Mesendoderm (in vitro differentiated cells): ENCODE measurements at regions not wholly inside any gene's neighbourhood (a gene's known extent, or its start where the extent isn't known, plus 50 kb on each side); places are given as distances from the start of the nearest gene placed in this dataset.

Source experiments
- DNase-seq: peaks from one replicate; pipeline ENCODE4 v3.0.0; 2013
- H2AK5ac ChIP-seq: 2 replicates; pipeline ENCODE4 v1.6.1; 2013; ENCODE audit warnings: low read length, inconsistent platforms
- H2BK120ac ChIP-seq: 2 replicates; pipeline ENCODE4 v1.6.1; 2013; ENCODE audit warnings: low read depth, mild to moderate bottlenecking, low read length, moderate library complexity, mixed read lengths
- H2BK15ac ChIP-seq: replicated peaks from 2 replicates; pipeline ENCODE4 v1.6.1; 2013; ENCODE audit warnings: low read depth, mild to moderate bottlenecking, moderate library complexity
- H2BK5ac ChIP-seq: 2 replicates; pipeline ENCODE4 v1.6.1; 2013; ENCODE audit warnings: low read length, inconsistent platforms
- H3K18ac ChIP-seq: 2 replicates; pipeline ENCODE4 v1.6.1; 2013; ENCODE audit warnings: mild to moderate bottlenecking, low read length, mixed read lengths
- H3K23ac ChIP-seq: one replicate; pipeline ENCODE4 v1.6.1; 2013; ENCODE audit warnings: low read length
- H3K27ac ChIP-seq: 2 replicates; pipeline ENCODE4 v1.5.1; 2013; ENCODE audit warnings: low read depth, mild to moderate bottlenecking, inconsistent platforms, low read length, moderate library complexity
- H3K27me3 ChIP-seq: 2 replicates; pipeline ENCODE4 v1.6.1; 2013; ENCODE audit warnings: low read length, control low read depth, mild to moderate bottlenecking, inconsistent platforms; ENCODE audit not compliant: insufficient read depth, poor library complexity
- H3K36me3 ChIP-seq: 2 replicates; pipeline ENCODE4 v1.6.1; 2013; ENCODE audit warnings: low read length, inconsistent platforms; ENCODE audit not compliant: control insufficient read depth, insufficient read depth
- H3K4ac ChIP-seq: one replicate; pipeline ENCODE4 v1.6.1; 2013; ENCODE audit warnings: low read depth, mild to moderate bottlenecking, low read length, moderate library complexity
- H3K4me1 ChIP-seq: 2 replicates; pipeline ENCODE4 v1.6.1; 2013; ENCODE audit warnings: low read depth, low read length, inconsistent platforms; ENCODE audit not compliant: control insufficient read depth
- H3K4me2 ChIP-seq: 2 replicates; pipeline ENCODE4 v1.6.1; 2013; ENCODE audit warnings: low read length
- H3K4me3 ChIP-seq: 2 replicates; pipeline ENCODE4 v1.5.1; 2013; ENCODE audit warnings: mild to moderate bottlenecking, low read length
- H3K56ac ChIP-seq: one replicate; pipeline ENCODE4 v1.6.1; 2013; ENCODE audit warnings: low read length
- H3K79me1 ChIP-seq: 2 replicates; pipeline ENCODE4 v1.6.1; 2013; ENCODE audit warnings: low read length, inconsistent platforms
- H3K79me2 ChIP-seq: 2 replicates; pipeline ENCODE4 v1.6.1; 2013; ENCODE audit warnings: mild to moderate bottlenecking, low read length; ENCODE audit not compliant: control insufficient read depth, insufficient read depth
- H3K9ac ChIP-seq: 2 replicates; pipeline ENCODE4 v1.6.1; 2013; ENCODE audit warnings: low read length, inconsistent platforms
- H4K5ac ChIP-seq: one replicate; pipeline ENCODE4 v1.6.1; 2013; ENCODE audit warnings: low read length
- H4K8ac ChIP-seq: one replicate; pipeline ENCODE4 v1.6.1; 2013; ENCODE audit warnings: low read depth, mild to moderate bottlenecking, control low read depth, low read length, moderate library complexity
- WGBS: extraction: QIAGEN DNeasy Blood & Tissue Kit; methylation state at CpG from one replicate; pipeline ENCODE4 v1.1.7; 2013; ENCODE audit warnings: low lambda C conversion rate, missing lambda C conversion rate; ENCODE audit not compliant: insufficient coverage; ENCODE audit errors: extremely low coverage; 5-methylcytosine and 5-hydroxymethylcytosine counted together

DNA sequence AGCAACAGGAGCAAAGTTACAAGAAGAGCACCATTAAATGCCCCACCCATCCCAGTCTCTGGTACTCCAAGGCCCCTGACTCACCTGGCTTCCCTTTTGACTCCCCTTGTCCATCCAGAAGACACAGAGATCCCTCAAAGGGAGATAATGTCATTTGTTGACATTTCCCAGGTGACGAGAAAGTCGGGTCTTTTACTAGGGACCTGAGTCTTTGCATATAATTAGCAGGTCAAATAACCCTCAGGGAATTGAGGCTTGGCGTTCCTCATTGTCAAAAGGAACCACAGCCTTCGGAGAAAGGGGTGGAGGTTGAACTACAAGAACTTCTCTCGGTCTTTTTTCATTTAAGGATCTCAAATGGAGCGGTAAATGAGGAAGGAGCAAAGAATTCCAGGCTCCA lies 133.2 kb downstream of the PROX1 start:
- no peaks in the 10 kb centered on the region for H3K79me2 ChIP-seq
- no peak overlapping the region for H2AK5ac ChIP-seq
- no peak overlapping the region for H3K18ac ChIP-seq
- H3K23ac ChIP-seq, result no peak overlapping the region
- H3K4me2 ChIP-seq, result no peak overlapping the region
- H3K27me3 ChIP-seq, result no peaks in the 10 kb centered on the region
- no peak overlapping the region for H3K4ac ChIP-seq
- no peak overlapping the region for H2BK120ac ChIP-seq
- H3K36me3 ChIP-seq, result no peaks in the 10 kb centered on the region
- H3K79me1 ChIP-seq, result no peaks in the 10 kb centered on the region
- WGBS, result no CpG with 5 or more reads among the region's 6 CpGs
- no peak overlapping the region for H2BK15ac ChIP-seq
- no peak overlapping the region for H3K56ac ChIP-seq
- H3K4me1 ChIP-seq, result no peaks in the 10 kb centered on the region
- no peak overlapping the region for H2BK5ac ChIP-seq
- H3K4me3 ChIP-seq, result no peak overlapping the region
- no peak overlapping the region for H3K9ac ChIP-seq
- no peak overlapping the region for H4K8ac ChIP-seq
- H3K27ac ChIP-seq, result no peak overlapping the region
- no peak overlapping the region for H4K5ac ChIP-seq
- DNase-seq, result peak; percentile 67

DNA sequence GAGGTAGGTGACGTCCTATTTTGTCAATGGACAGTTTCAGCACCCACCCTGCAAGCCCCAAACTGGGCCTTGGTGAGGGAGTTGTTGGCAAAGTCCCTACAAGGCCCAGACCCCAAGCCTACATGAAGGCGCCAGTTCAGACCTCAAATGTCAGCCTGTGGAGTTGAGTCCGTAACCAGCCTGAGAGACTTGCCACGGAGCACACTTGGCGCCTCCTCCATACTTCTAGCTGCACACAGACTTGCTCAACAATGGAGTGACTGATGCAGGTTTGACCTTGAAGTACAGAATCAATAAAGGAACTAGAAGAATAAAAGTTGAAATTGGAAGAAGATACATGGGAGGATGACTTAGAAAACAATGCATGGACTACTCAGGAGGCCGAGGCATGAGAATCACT lies 134.3 kb downstream of the PROX1 start:
- H3K4me3 ChIP-seq, result no peak overlapping the region
- H3K4me2 ChIP-seq, result no peak overlapping the region
- no peak overlapping the region for H4K5ac ChIP-seq
- H4K8ac ChIP-seq, result no peak overlapping the region
- H2BK120ac ChIP-seq, result no peak overlapping the region
- H3K23ac ChIP-seq, result no peak overlapping the region
- no peak overlapping the region for H2BK5ac ChIP-seq
- H3K27ac ChIP-seq, result no peak overlapping the region
- no CpG with 5 or more reads among the region's 6 CpGs for WGBS
- no peak overlapping the region for H2BK15ac ChIP-seq
- H3K18ac ChIP-seq, result no peak overlapping the region
- no peak for DNase-seq
- H3K27me3 ChIP-seq, result no peaks in the 10 kb centered on the region
- no peaks in the 10 kb centered on the region for H3K36me3 ChIP-seq
- H3K9ac ChIP-seq, result no peak overlapping the region
- H2AK5ac ChIP-seq, result no peak overlapping the region
- H3K4ac ChIP-seq, result no peak overlapping the region
- H3K79me2 ChIP-seq, result no peaks in the 10 kb centered on the region
- no peak overlapping the region for H3K56ac ChIP-seq
- no peaks in the 10 kb centered on the region for H3K79me1 ChIP-seq
- no peaks in the 10 kb centered on the region for H3K4me1 ChIP-seq

DNA sequence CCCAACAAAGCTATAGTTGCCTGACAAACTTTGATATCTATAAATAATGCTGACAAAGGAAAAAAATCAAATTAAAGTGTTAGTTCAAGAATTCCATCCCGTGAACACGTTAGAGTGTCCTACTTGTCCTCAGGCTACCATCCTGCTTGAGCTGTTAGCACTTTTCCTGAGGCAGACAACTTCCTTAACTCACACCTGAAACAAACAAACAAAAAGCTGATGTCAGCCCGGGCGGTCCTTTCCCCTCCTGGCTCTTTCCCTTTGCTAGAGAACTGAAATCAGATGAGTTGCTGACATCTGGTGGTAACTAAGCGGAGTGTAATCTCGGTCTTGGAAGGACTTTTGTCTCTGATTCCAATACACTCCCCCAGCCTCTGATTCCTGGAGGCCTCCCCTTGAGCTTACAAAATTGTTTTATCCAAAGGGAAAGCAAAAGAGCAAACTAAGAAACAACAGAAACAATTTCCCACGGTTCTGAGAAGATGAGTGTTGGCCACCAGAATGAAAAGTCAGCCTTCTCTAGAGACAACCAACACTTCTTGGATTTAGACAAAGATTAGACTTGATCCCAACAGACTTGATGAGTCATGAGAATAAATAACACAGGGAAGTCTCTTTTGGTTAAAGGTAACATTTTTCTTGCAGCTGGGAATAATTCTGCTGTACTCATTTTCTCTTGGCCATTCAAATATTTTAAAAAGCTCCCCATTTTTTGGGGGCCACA lies 135.4 kb downstream of the PROX1 start:
- WGBS, result no CpG with 5 or more reads among the region's 7 CpGs
- Histone ChIP-seq H2BK15ac (no peak overlapping the region), H3K56ac (no peak overlapping the region), H3K79me1 (no peaks in the 10 kb centered on the region), H3K27ac (no peak overlapping the region), H3K9ac (no peak overlapping the region), H3K23ac (no peak overlapping the region), H3K27me3 (no peaks in the 10 kb centered on the region), H3K4me2 (no peak overlapping the region), H3K36me3 (no peaks in the 10 kb centered on the region), H3K4me3 (no peak overlapping the region), H4K8ac (no peak overlapping the region), H4K5ac (no peak overlapping the region), H3K18ac (no peak overlapping the region), H3K4me1 (no peaks in the 10 kb centered on the region), H2AK5ac (no peak overlapping the region), H3K79me2 (no peaks in the 10 kb centered on the region), H3K4ac (no peak overlapping the region), H2BK5ac (no peak overlapping the region), H2BK120ac (no peak overlapping the region)
- peak; percentile 97 for DNase-seq

DNA sequence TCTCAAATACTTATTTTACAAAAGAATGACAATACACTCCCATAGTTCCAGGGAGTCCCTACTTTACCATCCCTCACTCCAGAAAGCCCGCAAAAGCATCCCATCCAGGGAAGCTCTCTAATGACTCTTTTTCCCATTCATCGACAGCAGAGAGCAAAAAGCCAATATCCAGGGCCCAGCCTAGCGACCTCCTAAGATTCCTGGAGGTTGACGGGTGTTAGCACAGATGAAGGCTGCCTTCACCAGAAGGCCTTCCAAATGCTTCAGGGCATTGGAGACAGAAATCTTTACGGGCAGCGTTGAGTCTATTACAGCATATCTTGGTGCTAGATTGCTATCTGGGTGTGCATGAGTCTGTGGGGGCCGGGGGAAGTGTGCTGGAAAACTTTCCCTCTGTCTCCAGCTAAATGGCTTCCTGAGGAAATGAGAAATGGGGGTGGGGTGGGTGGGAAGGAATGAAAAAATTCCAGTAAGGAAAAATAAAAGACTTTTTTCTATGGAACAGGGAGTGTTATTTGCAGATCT lies 136.6 kb downstream of the PROX1 start:
- WGBS, result no CpG with 5 or more reads among the region's 7 CpGs
- Histone ChIP-seq H4K5ac (no peak overlapping the region), H3K23ac (no peak overlapping the region), H3K79me2 (no peaks in the 10 kb centered on the region), H3K4ac (no peak overlapping the region), H3K36me3 (no peaks in the 10 kb centered on the region), H3K4me2 (no peak overlapping the region), H3K79me1 (no peaks in the 10 kb centered on the region), H3K18ac (peak overlapping the region; percentile 21), H3K9ac (no peak overlapping the region), H3K27me3 (no peaks in the 10 kb centered on the region), H3K4me1 (no peaks in the 10 kb centered on the region), H4K8ac (no peak overlapping the region), H2AK5ac (no peak overlapping the region), H2BK15ac (no peak overlapping the region), H3K27ac (no peak overlapping the region), H2BK120ac (no peak overlapping the region), H3K56ac (no peak overlapping the region), H2BK5ac (no peak overlapping the region), H3K4me3 (no peak overlapping the region)
- DNase-seq, result no peak

DNA sequence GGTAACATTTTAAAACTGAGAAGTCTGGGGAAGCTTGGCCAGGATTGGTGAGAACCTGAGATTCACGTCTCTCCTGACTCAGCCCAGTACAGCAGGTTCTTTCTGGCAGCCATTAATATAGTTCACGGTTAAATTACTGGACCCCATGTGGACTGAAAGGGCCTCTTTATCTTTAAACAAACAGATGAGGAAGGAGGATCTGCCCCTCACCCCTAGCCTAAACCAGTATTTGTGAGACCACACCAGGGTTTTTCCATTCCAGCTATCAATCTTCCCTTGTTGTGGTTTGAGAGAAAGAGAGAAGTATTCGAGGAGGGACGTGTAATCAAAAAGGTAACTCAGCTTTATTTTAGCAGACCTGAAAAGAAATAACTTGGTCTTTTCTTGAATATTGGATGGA lies 137.1 kb downstream of the PROX1 start:
- Histone ChIP-seq H3K79me2 (no peaks in the 10 kb centered on the region), H3K4me2 (no peak overlapping the region), H3K4ac (no peak overlapping the region), H3K27ac (no peak overlapping the region), H2BK120ac (no peak overlapping the region), H3K36me3 (no peaks in the 10 kb centered on the region), H3K27me3 (no peaks in the 10 kb centered on the region), H4K5ac (no peak overlapping the region), H3K23ac (no peak overlapping the region), H3K56ac (no peak overlapping the region), H2AK5ac (no peak overlapping the region), H4K8ac (no peak overlapping the region), H3K9ac (no peak overlapping the region), H3K79me1 (no peaks in the 10 kb centered on the region), H3K4me3 (no peak overlapping the region), H2BK15ac (no peak overlapping the region), H3K4me1 (no peaks in the 10 kb centered on the region), H3K18ac (no peak overlapping the region), H2BK5ac (no peak overlapping the region)
- WGBS, result no CpG with 5 or more reads among the region's 4 CpGs
- no peak for DNase-seq

DNA sequence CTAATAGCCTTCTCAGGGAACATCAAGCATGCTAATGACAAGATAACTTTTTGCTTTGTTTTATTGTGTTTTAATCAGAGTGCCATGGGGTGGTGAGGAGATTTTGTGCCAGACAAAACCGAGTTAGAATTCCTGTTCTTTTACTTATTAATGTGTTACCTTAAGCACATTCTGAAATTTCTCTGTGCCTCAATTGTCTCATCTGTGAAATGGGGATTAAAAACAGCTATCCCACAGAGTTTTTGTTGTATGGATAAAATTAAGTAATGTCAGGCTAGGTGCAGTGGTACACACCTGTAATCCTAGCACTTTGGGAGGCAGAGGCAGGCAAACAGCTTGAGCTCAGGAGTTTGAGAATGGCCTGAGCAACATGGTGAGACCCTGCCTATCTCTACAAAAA lies 138.0 kb downstream of the PROX1 start:
- no CpG with 5 or more reads among the region's 1 CpG for WGBS
- H2BK15ac ChIP-seq, result no peak overlapping the region
- H3K36me3 ChIP-seq, result no peaks in the 10 kb centered on the region

More for the DNA sequence above, 138.0 kb downstream of the PROX1 start:
- no peak overlapping the region for H3K4ac ChIP-seq
- no peak overlapping the region for H3K27ac ChIP-seq
- H3K79me1 ChIP-seq, result no peaks in the 10 kb centered on the region
- H3K4me2 ChIP-seq, result no peak overlapping the region
- H4K5ac ChIP-seq, result no peak overlapping the region
- H3K27me3 ChIP-seq, result no peaks in the 10 kb centered on the region
- no peak overlapping the region for H3K9ac ChIP-seq
- H4K8ac ChIP-seq, result no peak overlapping the region
- H3K56ac ChIP-seq, result no peak overlapping the region
- H3K18ac ChIP-seq, result no peak overlapping the region
- no peak overlapping the region for H3K23ac ChIP-seq
- DNase-seq, result no peak
- no peak overlapping the region for H2BK5ac ChIP-seq
- no peak overlapping the region for H2BK120ac ChIP-seq
- no peak overlapping the region for H3K4me3 ChIP-seq
- no peak overlapping the region for H2AK5ac ChIP-seq
- H3K4me1 ChIP-seq, result no peaks in the 10 kb centered on the region
- H3K79me2 ChIP-seq, result no peaks in the 10 kb centered on the region
